ENCODE measurements at regions not wholly inside any gene's neighbourhood (a gene's known extent, or its start where the extent isn't known, plus 50 kb on each side); places are given as distances from the start of the nearest gene placed in this dataset.

DNA sequence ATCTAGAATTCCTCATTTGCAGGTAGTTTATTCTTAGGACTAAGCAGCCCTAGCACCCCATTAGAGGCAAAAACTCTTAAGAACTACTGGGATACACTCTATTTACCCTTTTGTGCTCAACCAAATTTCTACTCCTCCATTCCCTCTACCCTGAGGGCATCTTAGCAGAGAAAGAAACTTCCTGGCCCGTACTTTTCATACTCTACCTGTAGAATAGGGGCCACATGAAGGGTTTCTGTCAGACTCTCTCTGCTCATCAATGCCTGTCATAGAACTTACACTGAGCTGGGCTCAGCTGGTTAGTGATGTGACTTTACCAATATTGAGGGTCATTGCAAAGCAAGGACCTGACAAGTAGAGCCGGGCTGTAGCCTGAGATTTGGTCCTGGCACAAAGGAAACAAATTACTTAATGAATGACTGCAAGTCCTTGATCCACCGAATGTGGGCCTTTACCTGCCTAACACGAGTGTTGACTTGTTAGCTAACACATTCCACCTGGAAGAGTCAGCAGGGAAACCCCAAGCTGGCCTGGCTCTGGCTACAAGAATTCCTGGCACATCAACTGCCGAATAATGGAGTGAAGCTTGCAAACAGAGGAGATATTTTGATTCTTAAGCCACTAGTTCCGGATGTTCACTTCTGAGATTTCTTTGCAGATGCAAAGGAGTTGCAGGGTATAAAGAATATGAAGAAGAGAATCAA is 280.5 kb upstream of the JAG1 start:
- Histone ChIP-seq H3K27ac (ENCODE audit: low read length) (no peak overlapping the region), H3K36me3 (ENCODE audit: control insufficient read depth, insufficient read depth, low read length) (no peaks in the 10 kb centered on the region), H3K27me3 (ENCODE audit: control insufficient read depth, insufficient read depth, low read length) (no peaks in the 10 kb centered on the region), H3K9me3 (ENCODE audit: control insufficient read depth, insufficient read depth, low read depth, low read length) (no peaks in the 10 kb centered on the region), H3K4me1 (ENCODE audit: control insufficient read depth, insufficient read depth, low read length) (no peaks in the 10 kb centered on the region), H3K4me3 (ENCODE audit: low read depth in 2 of 2, low read length in 2 of 2) (no peak overlapping the region)
- intact Hi-C loops (cut with micrococcal nuclease; ENCODE audit: unreplicated experiment) (no loop called here), in situ Hi-C loops (cut with HindIII; ENCODE audit: low pct_unique_long_range_greater_than_20kb, low sequenced_read_pairs) (no loop called here)
- DNase-seq (ENCODE audit: low read depth, low spot score) (no peak), ATAC-seq (no peak)
- CTCF ChIA-PET = no interaction called here
- BruUV-seq (replicated peaks) = no TSS peak
- TF ChIP-seq SIN3A (IDR thresholded peaks at IDR 0.05; ENCODE audit: borderline replicate concordance, insufficient read depth, low read depth, low read length) (no peak), TCF7L2 (IDR thresholded peaks at IDR 0.05; ENCODE audit: low read depth, low read length) (no peak), CTCF (IDR thresholded peaks at IDR 0.05) (no peak), POLR2AphosphoS5 (IDR thresholded peaks at IDR 0.05; ENCODE audit: low read depth, low read length) (no peak)
- TF ChIP-seq, protein P1, sequence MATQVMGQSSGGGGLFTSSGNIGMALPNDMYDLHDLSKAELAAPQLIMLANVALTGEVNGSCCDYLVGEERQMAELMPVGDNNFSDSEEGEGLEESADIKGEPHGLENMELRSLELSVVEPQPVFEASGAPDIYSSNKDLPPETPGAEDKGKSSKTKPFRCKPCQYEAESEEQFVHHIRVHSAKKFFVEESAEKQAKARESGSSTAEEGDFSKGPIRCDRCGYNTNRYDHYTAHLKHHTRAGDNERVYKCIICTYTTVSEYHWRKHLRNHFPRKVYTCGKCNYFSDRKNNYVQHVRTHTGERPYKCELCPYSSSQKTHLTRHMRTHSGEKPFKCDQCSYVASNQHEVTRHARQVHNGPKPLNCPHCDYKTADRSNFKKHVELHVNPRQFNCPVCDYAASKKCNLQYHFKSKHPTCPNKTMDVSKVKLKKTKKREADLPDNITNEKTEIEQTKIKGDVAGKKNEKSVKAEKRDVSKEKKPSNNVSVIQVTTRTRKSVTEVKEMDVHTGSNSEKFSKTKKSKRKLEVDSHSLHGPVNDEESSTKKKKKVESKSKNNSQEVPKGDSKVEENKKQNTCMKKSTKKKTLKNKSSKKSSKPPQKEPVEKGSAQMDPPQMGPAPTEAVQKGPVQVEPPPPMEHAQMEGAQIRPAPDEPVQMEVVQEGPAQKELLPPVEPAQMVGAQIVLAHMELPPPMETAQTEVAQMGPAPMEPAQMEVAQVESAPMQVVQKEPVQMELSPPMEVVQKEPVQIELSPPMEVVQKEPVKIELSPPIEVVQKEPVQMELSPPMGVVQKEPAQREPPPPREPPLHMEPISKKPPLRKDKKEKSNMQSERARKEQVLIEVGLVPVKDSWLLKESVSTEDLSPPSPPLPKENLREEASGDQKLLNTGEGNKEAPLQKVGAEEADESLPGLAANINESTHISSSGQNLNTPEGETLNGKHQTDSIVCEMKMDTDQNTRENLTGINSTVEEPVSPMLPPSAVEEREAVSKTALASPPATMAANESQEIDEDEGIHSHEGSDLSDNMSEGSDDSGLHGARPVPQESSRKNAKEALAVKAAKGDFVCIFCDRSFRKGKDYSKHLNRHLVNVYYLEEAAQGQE (IDR thresholded peaks at IDR 0.05; ENCODE audit: insufficient read depth in 1 of 2, low read depth in 2 of 2, low read length in 1 of 2) = no peak
- POLR2A ChIA-PET = no interaction called here

- DNase-seq (ENCODE audit: low read depth, low spot score) (no peak), ATAC-seq (no peak)
- H3K27me3 ChIP-seq (ENCODE audit: control insufficient read depth, insufficient read depth, low read length) = no peaks in the 10 kb centered on the region
- POLR2A ChIA-PET = no interaction called here
- intact Hi-C loops (cut with micrococcal nuclease; ENCODE audit: unreplicated experiment) = no loop called here
- CTCF ChIA-PET = interaction anchor here (0.6 kb wide), 1 partner anchor 281 kb away, joined by 7 read pairs; no protein-coding TSS in a partner anchor
- no peaks in the 10 kb centered on the region for H3K9me3 ChIP-seq (ENCODE audit: control insufficient read depth, insufficient read depth, low read depth, low read length)
- no peak overlapping the region for H3K27ac ChIP-seq (ENCODE audit: low read length)
- TF ChIP-seq TCF7L2 (IDR thresholded peaks at IDR 0.05; ENCODE audit: low read depth, low read length) (no peak), CTCF (IDR thresholded peaks at IDR 0.05) (no peak), SIN3A (IDR thresholded peaks at IDR 0.05; ENCODE audit: borderline replicate concordance, insufficient read depth, low read depth, low read length) (no peak), POLR2AphosphoS5 (IDR thresholded peaks at IDR 0.05; ENCODE audit: low read depth, low read length) (no peak)
- TF ChIP-seq, protein P1 (IDR thresholded peaks at IDR 0.05; ENCODE audit: insufficient read depth in 1 of 2, low read depth in 2 of 2, low read length in 1 of 2) = no peak
- no TSS peak for BruUV-seq (replicated peaks)
- no peaks in the 10 kb centered on the region for H3K36me3 ChIP-seq (ENCODE audit: control insufficient read depth, insufficient read depth, low read length)
- in situ Hi-C loops (cut with HindIII; ENCODE audit: low pct_unique_long_range_greater_than_20kb, low sequenced_read_pairs) = no loop called here
- H3K4me1 ChIP-seq (ENCODE audit: control insufficient read depth, insufficient read depth, low read length) = no peaks in the 10 kb centered on the region
- no peak overlapping the region for H3K4me3 ChIP-seq (ENCODE audit: low read depth in 2 of 2, low read length in 2 of 2)
Observed at GRCh38 chr20:10954908-10955580, 281.2 kb upstream of the JAG1 start.

Data from Panc1 (cell line).